HG03025 (cell line): ENCODE measurements at regions not wholly inside any gene's neighbourhood (a gene's known extent, or its start where the extent isn't known, plus 50 kb on each side); places are given as distances from the start of the nearest gene placed in this dataset.

Experiments
- ATAC-seq: cut with Tn5 transposase; IDR thresholded peaks from one replicate; pipeline ENCODE4 v1.9.1; 2021; ENCODE audit warnings: mild to moderate bottlenecking, moderate library complexity; ENCODE audit not compliant: unreplicated experiment, low FRiP score

- ATAC-seq = no peak
Measured at GRCh38 chr1:209074575-209075250, 508.8 kb upstream of the CAMK1G start.

- ATAC-seq = no peak
Measured at GRCh38 chr1:209076688-209077087, 506.8 kb upstream of the CAMK1G start.

GRCh38 chr1:209080170-209080781 lies 503.2 kb upstream of the CAMK1G start:
- no peak for ATAC-seq

- ATAC-seq = peak; percentile 88
Measured at GRCh38 chr1:209086486-209087192, 496.9 kb upstream of the CAMK1G start.

- ATAC-seq = no peak
Measured at GRCh38 chr1:209094384-209094783, 489.1 kb upstream of the CAMK1G start.

GRCh38 chr1:209095627-209096595 lies 487.6 kb upstream of the CAMK1G start:
- ATAC-seq = no peak

GRCh38 chr1:209100460-209100859 lies 483.1 kb upstream of the CAMK1G start:
- no peak for ATAC-seq

GRCh38 chr1:209101106-209101505 lies 482.4 kb upstream of the CAMK1G start:
- ATAC-seq = no peak

- no peak for ATAC-seq
Measured at GRCh38 chr1:209102120-209102519, 481.4 kb upstream of the CAMK1G start.

- ATAC-seq = no peak
Measured at GRCh38 chr1:209102531-209102930, 481.0 kb upstream of the CAMK1G start.

GRCh38 chr1:209103092-209103491 lies 480.4 kb upstream of the CAMK1G start:
- peak; percentile 58 for ATAC-seq

GRCh38 chr1:209104646-209105045 lies 478.9 kb upstream of the CAMK1G start:
- ATAC-seq = no peak

GRCh38 chr1:209105701-209106100 lies 477.8 kb upstream of the CAMK1G start:
- no peak for ATAC-seq

GRCh38 chr1:209106237-209106741 lies 477.2 kb upstream of the CAMK1G start:
- no peak for ATAC-seq

- ATAC-seq = no peak
Measured at GRCh38 chr1:209106861-209107260, 476.7 kb upstream of the CAMK1G start.

- peak; percentile 49 for ATAC-seq
Measured at GRCh38 chr1:209107535-209107934, 476.0 kb upstream of the CAMK1G start.

GRCh38 chr1:209109001-209109785 lies 474.3 kb upstream of the CAMK1G start:
- ATAC-seq = no peak

- no peak for ATAC-seq
Measured at GRCh38 chr1:209113521-209113920, 470.0 kb upstream of the CAMK1G start.

- no peak for ATAC-seq
Measured at GRCh38 chr1:209116705-209117104, 466.8 kb upstream of the CAMK1G start.

GRCh38 chr1:209123601-209124000 lies 459.9 kb upstream of the CAMK1G start:
- ATAC-seq = no peak
